ENCODE measurements at regions not wholly inside any gene's neighbourhood (a gene's known extent, or its start where the extent isn't known, plus 50 kb on each side); places are given as distances from the start of the nearest gene placed in this dataset.

- H3K27ac ChIP-seq, result no peak overlapping the region
- TF ChIP-seq ZFX (IDR thresholded peaks at IDR 0.05; ENCODE audit: borderline replicate concordance) (no peak), CTCF (IDR thresholded peaks at IDR 0.05) (no peak)
Measured at GRCh38 chr5:89758146-89758545, 651.4 kb downstream of the CETN3 start.

GRCh38 chr5:89756955-89757354 is 652.6 kb downstream of the CETN3 start:
- no peak overlapping the region for H3K27ac ChIP-seq
- TF ChIP-seq ZFX (IDR thresholded peaks at IDR 0.05; ENCODE audit: borderline replicate concordance), result no peak
- TF ChIP-seq CTCF (IDR thresholded peaks at IDR 0.05), result no peak

- H3K27ac ChIP-seq, result no peak overlapping the region
- TF ChIP-seq CTCF (IDR thresholded peaks at IDR 0.05) (no peak), ZFX (IDR thresholded peaks at IDR 0.05; ENCODE audit: borderline replicate concordance) (no peak)
Measured at GRCh38 chr5:89755024-89755423, 654.5 kb downstream of the CETN3 start.

- TF ChIP-seq ZFX (IDR thresholded peaks at IDR 0.05; ENCODE audit: borderline replicate concordance) (no peak), CTCF (IDR thresholded peaks at IDR 0.05) (no peak)
- no peak overlapping the region for H3K27ac ChIP-seq
Measured at GRCh38 chr5:89735082-89735481, 674.5 kb downstream of the CETN3 start.

GRCh38 chr5:89733772-89734171 is 675.8 kb downstream of the CETN3 start:
- no peak overlapping the region for H3K27ac ChIP-seq
- no peak for TF ChIP-seq ZFX (IDR thresholded peaks at IDR 0.05; ENCODE audit: borderline replicate concordance)
- no peak for TF ChIP-seq CTCF (IDR thresholded peaks at IDR 0.05)

GRCh38 chr5:89729623-89730301 is 679.8 kb downstream of the CETN3 start:
- no peak overlapping the region for H3K27ac ChIP-seq

More at GRCh38 chr5:89729623-89730301, 679.8 kb downstream of the CETN3 start:
- no peak for TF ChIP-seq ZFX (IDR thresholded peaks at IDR 0.05; ENCODE audit: borderline replicate concordance)
- TF ChIP-seq CTCF (IDR thresholded peaks at IDR 0.05), result peak; percentile 47
